ENCODE measurements at regions not wholly inside any gene's neighbourhood (a gene's known extent, or its start where the extent isn't known, plus 50 kb on each side); places are given as distances from the start of the nearest gene placed in this dataset.
"Not testable (repeated sequence)": the region's sequence is repeated elsewhere in the genome, so short reads cannot be mapped to it uniquely, and the experiment has no call there.

- H3K27me3 ChIP-seq (ENCODE audit: insufficient read depth): no peaks in the 10 kb centered on the region
- CTCF ChIA-PET: no interaction called here
- 52% methylated on average over 4 of the region's 4 CpGs for WGBS (ENCODE audit: low lambda C conversion rate)
- no peak overlapping the region for H3K4me2 ChIP-seq
- no peak overlapping the region for H2AFZ ChIP-seq (ENCODE audit: low read depth)
- no peak overlapping the region for H3K4me3 ChIP-seq (ENCODE audit: low read depth in 2 of 2, low read length in 1 of 2)
- H3F3A ChIP-seq (replicated peaks; ENCODE audit: insufficient read depth): no peaks in the 10 kb centered on the region
- no peaks in the 10 kb centered on the region for H4K20me1 ChIP-seq (ENCODE audit: insufficient read depth)
- no peak overlapping the region for H3K27ac ChIP-seq (ENCODE audit: low read depth in 2 of 2, low read length in 1 of 2)
- no peaks in the 10 kb centered on the region for H3K9me2 ChIP-seq
- no peak for DNase-seq
- no peaks in the 10 kb centered on the region for H3K4me1 ChIP-seq (ENCODE audit: control insufficient read depth in 1 of 2, insufficient read depth in 2 of 2, low read depth in 1 of 2, low read length in 1 of 2)
- no peak for TF ChIP-seq EP300 (IDR thresholded peaks at IDR 0.05; ENCODE audit: borderline replicate concordance in 1 of 2, low read depth in 1 of 2, low read length in 1 of 2)
- no peak for TF ChIP-seq GATA2 (CRISPR knock-in tag; IDR thresholded peaks at IDR 0.05)
- no peak for TF ChIP-seq YY1 (IDR thresholded peaks at IDR 0.05; ENCODE audit: low read depth)
- no peak for TF ChIP-seq EZH2phosphoT487 (IDR thresholded peaks at IDR 0.05; ENCODE audit: borderline replicate concordance, low read depth)
- TF ChIP-seq TEAD4 (IDR thresholded peaks at IDR 0.05; ENCODE audit: borderline replicate concordance, insufficient read depth): no peak
- TF ChIP-seq FOSL2 (IDR thresholded peaks at IDR 0.05; ENCODE audit: borderline replicate concordance, low read depth): no peak
- no peak for TF ChIP-seq POLR2AphosphoS5 (IDR thresholded peaks at IDR 0.05; ENCODE audit: low read depth, low read length)
- TF ChIP-seq NFIC (IDR thresholded peaks at IDR 0.05; ENCODE audit: borderline replicate concordance): no peak
- TF ChIP-seq USF2 (IDR thresholded peaks at IDR 0.05; ENCODE audit: borderline replicate concordance, low read depth, low read length): no peak
- TF ChIP-seq TCF12 (IDR thresholded peaks at IDR 0.05): no peak
- no peak for TF ChIP-seq ZBTB33 (IDR thresholded peaks at IDR 0.05; ENCODE audit: borderline replicate concordance, low read depth)
- TF ChIP-seq SIN3A (IDR thresholded peaks at IDR 0.05; ENCODE audit: borderline replicate concordance, low read depth, low read length): no peak
- TF ChIP-seq MEF2A (IDR thresholded peaks at IDR 0.05; ENCODE audit: borderline replicate concordance, low read depth): no peak
- no peak for TF ChIP-seq CTCF (IDR thresholded peaks at IDR 0.05)
- TF ChIP-seq JUND (IDR thresholded peaks at IDR 0.05): no peak
- no peak for TF ChIP-seq NRF1 (IDR thresholded peaks at IDR 0.05; ENCODE audit: low read depth, low read length)
- TF ChIP-seq IRF3 (IDR thresholded peaks at IDR 0.05; ENCODE audit: low read depth, low read length): no peak
- TF ChIP-seq ELF1 (IDR thresholded peaks at IDR 0.05): no peak
- no peak overlapping the region for H3K9ac ChIP-seq
- H3K79me2 ChIP-seq (ENCODE audit: insufficient read depth): no peaks in the 10 kb centered on the region
- POLR2A ChIA-PET: no interaction called here
- no peaks in the 10 kb centered on the region for H3K9me3 ChIP-seq
- no peaks in the 10 kb centered on the region for H3K36me3 ChIP-seq (replicated peaks in 1 of 2; ENCODE audit: control insufficient read depth in 1 of 2, insufficient read depth in 2 of 2, low read length in 1 of 2)
Measured at GRCh38 chr12:9464408-9464807, 143.3 kb downstream of the KLRB1 start.

GRCh38 chr12:9455516-9455915 is 152.2 kb downstream of the KLRB1 start:
- H3K4me2 ChIP-seq; H3K4me3 ChIP-seq (ENCODE audit: low read depth in 2 of 2, low read length in 1 of 2); H3K9me3 ChIP-seq; H4K20me1 ChIP-seq (ENCODE audit: insufficient read depth); H3K9me2 ChIP-seq; CTCF ChIA-PET; H3K4me1 ChIP-seq (ENCODE audit: control insufficient read depth in 1 of 2, insufficient read depth in 2 of 2, low read depth in 1 of 2, low read length in 1 of 2); H2AFZ ChIP-seq (ENCODE audit: low read depth); H3K27ac ChIP-seq (ENCODE audit: low read depth in 2 of 2, low read length in 1 of 2); H3K79me2 ChIP-seq (ENCODE audit: insufficient read depth); DNase-seq; H3K9ac ChIP-seq; H3K27me3 ChIP-seq (ENCODE audit: insufficient read depth); POLR2A ChIA-PET; H3K36me3 ChIP-seq (replicated peaks in 1 of 2; ENCODE audit: control insufficient read depth in 1 of 2, insufficient read depth in 2 of 2, low read length in 1 of 2); H3F3A ChIP-seq (replicated peaks; ENCODE audit: insufficient read depth): not testable (repeated sequence)
- WGBS (ENCODE audit: low lambda C conversion rate): 56% methylated on average over 4 of the region's 4 CpGs

- H3K79me2 ChIP-seq (ENCODE audit: insufficient read depth); H3K27ac ChIP-seq (ENCODE audit: low read depth in 2 of 2, low read length in 1 of 2); H3K9me3 ChIP-seq; H3K36me3 ChIP-seq (replicated peaks in 1 of 2; ENCODE audit: control insufficient read depth in 1 of 2, insufficient read depth in 2 of 2, low read length in 1 of 2); H3K27me3 ChIP-seq (ENCODE audit: insufficient read depth); H3K4me3 ChIP-seq (ENCODE audit: low read depth in 2 of 2, low read length in 1 of 2); H3K4me1 ChIP-seq (ENCODE audit: control insufficient read depth in 1 of 2, insufficient read depth in 2 of 2, low read depth in 1 of 2, low read length in 1 of 2); H2AFZ ChIP-seq (ENCODE audit: low read depth); CTCF ChIA-PET; H4K20me1 ChIP-seq (ENCODE audit: insufficient read depth); H3K9me2 ChIP-seq; DNase-seq; POLR2A ChIA-PET; H3K9ac ChIP-seq; H3K4me2 ChIP-seq; H3F3A ChIP-seq (replicated peaks; ENCODE audit: insufficient read depth): not testable (repeated sequence)
- WGBS (ENCODE audit: low lambda C conversion rate): 82% methylated on average over 2 of the region's 2 CpGs
Measured at GRCh38 chr12:9454021-9454420, 153.7 kb downstream of the KLRB1 start.
